ENCODE measurements at regions not wholly inside any gene's neighbourhood (a gene's known extent, or its start where the extent isn't known, plus 50 kb on each side); places are given as distances from the start of the nearest gene placed in this dataset.

- no peaks in the 10 kb centered on the region for H3K9me3 ChIP-seq (ENCODE audit: control insufficient read depth in 1 of 2, insufficient read depth in 1 of 2, low read length in 2 of 2)
- no peak overlapping the region for H3K4me3 ChIP-seq (ENCODE audit: low read length)
- TF ChIP-seq CTCF (IDR thresholded peaks at IDR 0.05), result no peak
- Mint-ChIP-seq H3K9me3 (peaks cover 2% of the 10 kb centered on the region), H3K4me3 (no peak overlapping the region), H3K36me3 (ENCODE audit: low read depth) (no peaks in the 10 kb centered on the region), H3K4me1 (ENCODE audit: low read depth) (no peaks in the 10 kb centered on the region), H3K27me3 (no peaks in the 10 kb centered on the region), H3K27ac (no peak overlapping the region)
- no peak for ATAC-seq (ENCODE audit: poor library complexity)
- no peak for DNase-seq
- no peaks in the 10 kb centered on the region for H3K27me3 ChIP-seq (ENCODE audit: control insufficient read depth in 1 of 2, insufficient read depth in 2 of 2, low read length in 2 of 2)
- CTCF ChIA-PET, result no interaction called here
- H3K27ac ChIP-seq (ENCODE audit: low read depth in 1 of 2, low read length in 2 of 2), result no peak overlapping the region
- H3K36me3 ChIP-seq (ENCODE audit: insufficient read depth, low read length), result no peaks in the 10 kb centered on the region
- no peaks in the 10 kb centered on the region for H3K4me1 ChIP-seq (ENCODE audit: insufficient read depth, low read length)
- POLR2A ChIA-PET, result no interaction called here
- intact Hi-C loops (cut with DNase I, micrococcal nuclease), result no loop called here
These were observed 512.2 kb downstream of the SLC16A7 start for GRCh38 chr12:60107992-60108391.

- H3K4me1 Mint-ChIP-seq (ENCODE audit: low read depth), result no peaks in the 10 kb centered on the region
- intact Hi-C loops (cut with DNase I, micrococcal nuclease), result no loop called here
- no peaks in the 10 kb centered on the region for H3K36me3 Mint-ChIP-seq (ENCODE audit: low read depth)
These were observed 516.2 kb downstream of the SLC16A7 start for GRCh38 chr12:60112063-60112462.

GRCh38 chr12:60112763-60113162, 516.9 kb downstream of the SLC16A7 start:
- intact Hi-C loops (cut with DNase I, micrococcal nuclease), result no loop called here
- no peaks in the 10 kb centered on the region for H3K4me1 Mint-ChIP-seq (ENCODE audit: low read depth)
- no peak for DNase-seq
- H3K27me3 Mint-ChIP-seq, result no peaks in the 10 kb centered on the region
- no peaks in the 10 kb centered on the region for H3K36me3 Mint-ChIP-seq (ENCODE audit: low read depth)
- H3K4me3 ChIP-seq (ENCODE audit: low read length), result no peak overlapping the region
- no peak for TF ChIP-seq CTCF (IDR thresholded peaks at IDR 0.05)
- ChIA-PET CTCF (no interaction called here), POLR2A (no interaction called here)
- no peaks in the 10 kb centered on the region for H3K27me3 ChIP-seq (ENCODE audit: control insufficient read depth in 1 of 2, insufficient read depth in 2 of 2, low read length in 2 of 2)
- no peak overlapping the region for H3K27ac Mint-ChIP-seq
- no peak overlapping the region for H3K4me3 Mint-ChIP-seq
- peaks cover 4% of the 10 kb centered on the region for H3K9me3 Mint-ChIP-seq
- no peaks in the 10 kb centered on the region for H3K36me3 ChIP-seq (ENCODE audit: insufficient read depth, low read length)
- H3K27ac ChIP-seq (ENCODE audit: low read depth in 1 of 2, low read length in 2 of 2), result no peak overlapping the region
- ATAC-seq (ENCODE audit: poor library complexity), result no peak
- H3K9me3 ChIP-seq (ENCODE audit: control insufficient read depth in 1 of 2, insufficient read depth in 1 of 2, low read length in 2 of 2), result no peaks in the 10 kb centered on the region
- H3K4me1 ChIP-seq (ENCODE audit: insufficient read depth, low read length), result no peaks in the 10 kb centered on the region

More at GRCh38 chr12:60112063-60112462, 516.2 kb downstream of the SLC16A7 start:
- POLR2A ChIA-PET, result no interaction called here
- H3K4me3 Mint-ChIP-seq, result no peak overlapping the region
- ATAC-seq (ENCODE audit: poor library complexity) (no peak), DNase-seq (no peak)
- CTCF ChIA-PET, result no interaction called here
- Histone ChIP-seq H3K36me3 (ENCODE audit: insufficient read depth, low read length) (no peaks in the 10 kb centered on the region), H3K4me1 (ENCODE audit: insufficient read depth, low read length) (no peaks in the 10 kb centered on the region), H3K4me3 (ENCODE audit: low read length) (no peak overlapping the region), H3K9me3 (ENCODE audit: control insufficient read depth in 1 of 2, insufficient read depth in 1 of 2, low read length in 2 of 2) (no peaks in the 10 kb centered on the region), H3K27ac (ENCODE audit: low read depth in 1 of 2, low read length in 2 of 2) (no peak overlapping the region), H3K27me3 (ENCODE audit: control insufficient read depth in 1 of 2, insufficient read depth in 2 of 2, low read length in 2 of 2) (no peaks in the 10 kb centered on the region)
- H3K27me3 Mint-ChIP-seq, result no peaks in the 10 kb centered on the region
- peaks cover 4% of the 10 kb centered on the region for H3K9me3 Mint-ChIP-seq
- H3K27ac Mint-ChIP-seq, result no peak overlapping the region
- TF ChIP-seq CTCF (IDR thresholded peaks at IDR 0.05), result no peak
